HepG2 (cell line): ENCODE measurements at regions not wholly inside any gene's neighbourhood (a gene's known extent, or its start where the extent isn't known, plus 50 kb on each side); places are given as distances from the start of the nearest gene placed in this dataset.

Experiments
- ATAC-seq: fragments of 200-7000 bp; cut with Tn5 transposase; 3 replicates; pipeline ENCODE4 v1.9.1; 2020; ENCODE audit warnings: mild to moderate bottlenecking, moderate library complexity
- BruUV-seq: library from RNA; stranded (reverse); fragments of 400-500 nt; replicated peaks from 2 replicates; lab custom pipeline; 2021; lab: Mats Ljungman, UMichigan
- CTCF ChIA-PET: fragments of 300-600 bp; formaldehyde crosslinking; extraction: SDS; loops from one replicate; lab custom pipeline; 2021; ENCODE audit warnings: low total read pairs, inconsistent platforms, low intra/inter-chr PET ratio; lab: Yijun Ruan, JAX
- POLR2A ChIA-PET: fragments of 350-600 bp; sonication (Branson Sonifier 250); formaldehyde crosslinking; loops from one replicate; lab custom pipeline; 2020; ENCODE audit warnings: antibody characterized with exemption, inconsistent platforms; lab: Yijun Ruan, JAX
- DNase-seq: peaks from one replicate; pipeline ENCODE4 v3.0.0-alpha.2; 2015; ENCODE audit warnings: low spot score
- FAIRE-seq: peaks from 3 replicates; lab custom pipeline; 2011; peaks lifted over from hg19 to GRCh38; lab: Jason Lieb, UNC
- H2AFZ ChIP-seq: one replicate; pipeline ENCODE4 v1.6.1; 2011; ENCODE audit warnings: low read length, inconsistent platforms
- H3K27ac ChIP-seq: fragments of 300-600 bp; 3 replicates; pipeline ENCODE4 v1.8.0; 2011; ENCODE audit warnings: mixed run types, mild to moderate bottlenecking, mixed read lengths, low read length, inconsistent platforms; ENCODE audit not compliant: insufficient read depth; ENCODE audit errors: extremely low read length
- H3K27me3 ChIP-seq, 2 experiments: fragments of 200-600 bp in 1 of 2; 2 replicates in 1 of 2; 3 replicates in 1 of 2; pipeline versions ENCODE4 v1.6.0 to v1.8.0; 2011; ENCODE audit warnings: low read length in 2 of 2, mild to moderate bottlenecking in 2 of 2, moderate library complexity in 2 of 2, inconsistent platforms in 1 of 2; ENCODE audit not compliant: insufficient read depth in 2 of 2, control insufficient read depth in 1 of 2
- H3K36me3 ChIP-seq, 2 experiments: fragments of 200-600 bp in 1 of 2; replicated peaks in 1 of 2; 2 replicates in 1 of 2; 3 replicates in 1 of 2; pipeline versions ENCODE4 v1.5.1 to v1.8.0; 2011; ENCODE audit warnings: low read length in 2 of 2, inconsistent platforms in 1 of 2; ENCODE audit not compliant: insufficient read depth in 2 of 2, control insufficient read depth in 1 of 2
- H3K4me1 ChIP-seq: 2 replicates; pipeline ENCODE4 v1.5.1; 2012; ENCODE audit warnings: low read length, inconsistent platforms; ENCODE audit not compliant: insufficient read depth
- H3K4me2 ChIP-seq: 2 replicates; pipeline ENCODE4 v1.6.0; 2011; ENCODE audit warnings: low read depth, low read length, inconsistent platforms
- H3K4me3 ChIP-seq, 3 experiments: fragments of 200-600 bp in 1 of 3; sonication (generic), shearing (Covaris generic) in 1 of 3; replicated peaks in 1 of 3; 2 replicates each; pipeline ENCODE4 v1.5.1; 2011 to 2016; ENCODE audit warnings: low read length in 3 of 3, inconsistent platforms in 2 of 3, low read depth in 2 of 3, mild to moderate bottlenecking in 2 of 3, control low read depth in 1 of 3, mixed read lengths in 1 of 3; ENCODE audit not compliant: insufficient read depth in 1 of 3
- H3K79me2 ChIP-seq: one replicate; pipeline ENCODE4 v1.6.1; 2011; ENCODE audit warnings: low read length, inconsistent platforms; ENCODE audit not compliant: insufficient read depth
- H3K9ac ChIP-seq: 2 replicates; pipeline ENCODE4 v1.6.0; 2011; ENCODE audit warnings: mild to moderate bottlenecking, low read depth, low read length, inconsistent platforms; ENCODE audit not compliant: insufficient read depth
- H3K9me3 ChIP-seq: 2 replicates; pipeline ENCODE4 v1.5.1; 2012; ENCODE audit warnings: mild to moderate bottlenecking, low read length
- H4K20me1 ChIP-seq: 2 replicates; pipeline ENCODE4 v1.6.0; 2011; ENCODE audit warnings: inconsistent platforms, mild to moderate bottlenecking, low read length, moderate library complexity; ENCODE audit not compliant: insufficient read depth
- MED8 ChIP-seq: sonication (generic); formaldehyde crosslinking; IDR thresholded peaks from 2 replicates; pipeline ENCODE4 v1.8.1; 2023; ENCODE audit warnings: mild to moderate bottlenecking, missing genetic modification reagents; ENCODE audit not compliant: insufficient replicate concordance
- TFDP1 ChIP-seq: IDR thresholded peaks from 2 replicates; pipeline ENCODE4 v1.6.1; 2016; ENCODE audit warnings: missing compliant biosample characterization, missing genetic modification reagents, borderline replicate concordance
- ZNF646 ChIP-seq: sonication (generic); formaldehyde crosslinking; IDR thresholded peaks from 2 replicates; pipeline ENCODE4 v1.9.0; 2021; ENCODE audit warnings: mild to moderate bottlenecking, missing genetic modification reagents
- WGBS: methylation state at CpG from one replicate; pipeline ENCODE4 v1.1.6; 2017; ENCODE audit warnings: low lambda C conversion rate; 5-methylcytosine and 5-hydroxymethylcytosine counted together
- in situ Hi-C: cut with HindIII; loops from 2 replicates; pipeline ENCODE4 v1.10.0; 2017; ENCODE audit warnings: low pct_unique_long_range_greater_than_20kb; ENCODE audit not compliant: extremely low pct_ligation_motif_present
- intact Hi-C: fragments of 100-400 bp; cut with micrococcal nuclease; formaldehyde crosslinking; loops from one replicate; pipeline ENCODE4 v1.10.0; 2022; ENCODE audit not compliant: unreplicated experiment

GRCh38 chr21:22890656-22891055 lies 1892.4 kb downstream of the NCAM2 start:
- Histone ChIP-seq H3K9me3 (peaks cover 78% of the 10 kb centered on the region), H3K4me1 (no peaks in the 10 kb centered on the region), H3K4me3 (no peak overlapping the region), H3K9ac (no peak overlapping the region), H3K4me2 (no peak overlapping the region), H3K27me3 (no peaks in the 10 kb centered on the region), H2AFZ (no peak overlapping the region), H3K27ac (no peak overlapping the region), H3K36me3 (no peaks in the 10 kb centered on the region), H4K20me1 (no peaks in the 10 kb centered on the region), H3K79me2 (no peaks in the 10 kb centered on the region)
- ATAC-seq (no peak), FAIRE-seq (no peak), DNase-seq (no peak)
- TF ChIP-seq TFDP1 (CRISPR knock-in tag) (no peak), MED8 (no peak), ZNF646 (no peak)
- intact Hi-C loops = no loop called here
- in situ Hi-C loops = no loop called here
- BruUV-seq = no TSS peak
- POLR2A ChIA-PET = no interaction called here
- CTCF ChIA-PET = no interaction called here
- 30% methylated on average over 2 of the region's 2 CpGs for WGBS
